ENCODE measurements at regions not wholly inside any gene's neighbourhood (a gene's known extent, or its start where the extent isn't known, plus 50 kb on each side); places are given as distances from the start of the nearest gene placed in this dataset.

DNA sequence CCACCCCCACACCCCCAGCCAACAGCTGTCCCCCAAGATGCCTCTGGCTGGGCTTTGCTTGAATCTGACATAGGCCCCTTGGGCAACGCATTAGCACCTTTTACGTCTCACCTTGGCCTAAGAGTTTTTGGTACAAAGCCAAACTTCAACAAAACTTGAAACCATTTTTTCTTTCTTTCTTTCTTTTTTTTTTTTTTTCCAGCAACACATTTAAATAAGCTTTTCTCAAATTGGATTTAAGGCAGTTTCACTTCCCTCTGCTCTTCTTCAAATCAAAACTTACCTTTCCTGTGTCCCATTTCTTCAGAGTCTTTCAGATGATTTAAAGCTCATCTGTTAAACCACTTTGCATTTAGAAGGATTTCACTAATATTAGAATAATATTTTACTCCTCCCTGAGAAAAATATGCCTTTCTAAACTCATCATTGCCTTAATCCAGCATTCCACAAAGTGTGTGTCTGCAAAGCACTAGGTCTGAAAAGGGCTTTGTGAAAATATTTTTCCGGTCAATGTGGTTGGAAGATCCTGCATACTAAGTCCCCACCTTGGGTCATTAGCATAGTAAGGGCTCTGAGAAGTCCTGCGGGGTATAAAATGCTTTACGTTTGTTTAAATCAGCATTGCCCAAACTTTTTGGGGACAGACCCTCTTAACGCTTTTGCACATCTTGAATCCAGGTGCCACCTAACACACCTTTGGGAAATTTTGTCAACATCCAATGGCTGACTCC is 217.0 kb downstream of the TLE3 start:
- no peak for DNase-seq

DNA sequence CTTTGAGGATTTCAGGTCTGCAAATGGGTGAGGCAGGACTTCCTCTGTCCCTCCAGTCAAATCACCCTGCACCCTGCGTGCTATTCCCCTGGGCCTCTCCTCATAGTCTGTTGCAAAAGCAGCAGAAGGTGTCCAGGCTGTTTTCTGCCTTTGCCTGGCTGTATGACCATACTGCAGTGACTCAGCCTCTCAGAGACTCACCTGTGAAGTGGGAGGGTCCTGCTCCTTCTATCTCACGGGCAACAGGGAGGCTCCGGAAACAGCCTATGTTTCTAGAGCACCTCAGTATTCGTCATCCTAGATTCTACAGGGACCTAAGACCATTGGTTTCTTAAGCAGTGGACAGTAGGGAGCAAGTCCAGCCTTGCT is 216.4 kb downstream of the TLE3 start:
- no peak for DNase-seq

- DNase-seq: peak; percentile 6
These were observed 216.0 kb downstream of the TLE3 start for GRCh38 chr15:69881766-69882165.

- DNase-seq: no peak
These were observed 214.4 kb downstream of the TLE3 start for GRCh38 chr15:69883306-69883705.

- no peak for DNase-seq
These were observed 212.4 kb downstream of the TLE3 start for GRCh38 chr15:69885173-69885955.

DNA sequence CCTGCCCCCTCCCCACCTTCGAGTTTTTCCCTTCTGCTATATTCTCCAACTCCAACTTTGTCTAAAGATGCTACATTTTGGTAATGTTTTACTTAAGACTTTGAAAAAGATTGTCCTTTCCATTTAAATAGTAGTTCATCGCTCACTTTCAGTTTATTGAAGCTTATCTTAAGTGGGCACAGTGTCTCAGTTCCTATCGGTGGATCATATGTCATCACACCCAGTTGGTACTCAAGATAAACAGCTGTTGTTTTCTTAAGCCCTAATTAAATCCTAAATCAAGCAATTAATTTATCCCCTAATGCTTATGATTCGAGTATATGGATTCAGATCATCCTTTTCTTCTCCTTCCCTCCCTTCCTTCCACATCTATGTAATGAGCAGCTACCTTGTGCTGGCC is 210.7 kb downstream of the TLE3 start:
- DNase-seq: no peak

GRCh38 chr15:69887553-69887952 is 210.2 kb downstream of the TLE3 start:
- DNase-seq: no peak

DNA sequence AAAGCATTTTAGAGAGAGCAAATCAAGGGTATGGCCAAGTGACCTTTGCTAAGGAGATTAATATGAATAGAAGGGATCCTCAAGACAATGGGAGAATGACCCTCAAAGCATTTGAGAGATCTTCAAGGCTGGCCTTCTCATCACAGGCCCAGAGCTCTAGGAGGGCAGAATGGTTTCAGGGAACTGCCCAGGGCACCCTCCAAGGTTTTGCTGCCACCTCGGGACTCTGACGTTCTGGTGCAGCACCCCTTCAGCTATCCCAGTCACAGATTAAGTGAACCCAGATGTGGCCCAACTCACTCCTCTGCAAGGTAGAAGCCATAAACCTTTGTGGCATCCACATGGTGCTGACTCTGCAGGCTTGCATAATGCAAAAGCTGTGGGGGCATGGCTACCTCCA is 209.3 kb downstream of the TLE3 start:
- no peak for DNase-seq

GRCh38 chr15:69891070-69891536 is 206.6 kb downstream of the TLE3 start:
- no peak for DNase-seq

DNA sequence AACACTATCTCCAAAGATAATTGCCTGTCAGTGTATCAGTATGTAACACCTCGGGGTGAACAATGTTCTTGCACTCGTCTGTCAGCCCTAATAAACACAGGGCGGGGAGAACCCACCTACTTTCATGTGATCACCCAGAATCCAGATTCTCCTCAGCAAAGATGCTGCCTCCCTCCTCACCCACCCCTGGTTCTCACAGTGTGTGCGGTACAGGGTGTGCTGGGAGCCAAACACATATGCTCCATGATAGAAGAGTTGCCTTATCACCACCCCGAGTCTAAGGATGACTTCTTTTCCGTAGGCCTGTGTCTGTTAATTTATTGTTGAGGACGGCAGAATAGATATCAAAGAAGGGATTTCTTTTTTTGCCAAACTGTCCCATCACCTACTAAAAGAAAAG is 206.1 kb downstream of the TLE3 start:
- no peak for DNase-seq

GRCh38 chr15:69892351-69892750 is 205.4 kb downstream of the TLE3 start:
- no peak for DNase-seq

- no peak for DNase-seq
These were observed 204.6 kb downstream of the TLE3 start for GRCh38 chr15:69893086-69893485.

GRCh38 chr15:69893863-69894262 is 203.9 kb downstream of the TLE3 start:
- no peak for DNase-seq

GRCh38 chr15:69895202-69895601 is 202.5 kb downstream of the TLE3 start:
- DNase-seq: no peak

DNA sequence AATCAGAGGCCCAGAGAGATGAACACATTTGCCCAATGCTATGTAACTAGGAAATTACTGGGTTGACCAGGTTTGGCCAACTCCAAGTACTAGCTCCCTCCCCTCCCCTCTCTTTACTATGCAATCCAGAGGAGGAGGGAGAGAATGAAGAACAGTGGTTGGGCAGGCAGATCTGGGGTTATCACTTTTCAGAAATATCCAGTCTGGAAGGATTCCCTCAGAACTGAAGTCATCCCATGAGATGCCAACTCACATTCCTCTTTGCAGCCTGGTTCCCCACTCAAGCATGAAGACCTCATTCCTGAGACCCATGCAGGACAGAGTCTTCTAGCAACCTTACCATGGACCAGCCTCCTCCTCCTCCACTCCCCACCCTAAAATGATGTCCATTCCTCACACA is 201.1 kb downstream of the TLE3 start:
- DNase-seq: no peak

DNA sequence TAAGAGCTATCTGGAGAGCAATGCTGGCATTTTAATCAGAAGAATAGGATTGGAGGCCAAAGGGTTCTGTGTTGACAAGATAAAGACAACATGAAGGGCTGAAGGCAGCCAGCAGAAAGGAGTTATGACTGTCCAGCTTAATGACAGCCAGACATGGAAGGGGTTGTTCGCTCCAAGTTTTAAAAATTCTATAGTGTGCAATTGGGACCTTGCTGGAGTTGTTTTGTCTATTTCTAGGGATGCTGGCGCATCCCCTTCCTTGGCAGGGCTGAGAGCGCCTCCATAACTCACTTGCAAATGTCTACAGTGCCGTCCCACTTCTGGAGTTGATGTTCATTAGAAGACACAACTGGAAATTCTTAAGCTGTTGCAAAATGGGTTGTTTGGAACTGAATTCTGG is 200.7 kb downstream of the TLE3 start:
- no peak for DNase-seq

DNA sequence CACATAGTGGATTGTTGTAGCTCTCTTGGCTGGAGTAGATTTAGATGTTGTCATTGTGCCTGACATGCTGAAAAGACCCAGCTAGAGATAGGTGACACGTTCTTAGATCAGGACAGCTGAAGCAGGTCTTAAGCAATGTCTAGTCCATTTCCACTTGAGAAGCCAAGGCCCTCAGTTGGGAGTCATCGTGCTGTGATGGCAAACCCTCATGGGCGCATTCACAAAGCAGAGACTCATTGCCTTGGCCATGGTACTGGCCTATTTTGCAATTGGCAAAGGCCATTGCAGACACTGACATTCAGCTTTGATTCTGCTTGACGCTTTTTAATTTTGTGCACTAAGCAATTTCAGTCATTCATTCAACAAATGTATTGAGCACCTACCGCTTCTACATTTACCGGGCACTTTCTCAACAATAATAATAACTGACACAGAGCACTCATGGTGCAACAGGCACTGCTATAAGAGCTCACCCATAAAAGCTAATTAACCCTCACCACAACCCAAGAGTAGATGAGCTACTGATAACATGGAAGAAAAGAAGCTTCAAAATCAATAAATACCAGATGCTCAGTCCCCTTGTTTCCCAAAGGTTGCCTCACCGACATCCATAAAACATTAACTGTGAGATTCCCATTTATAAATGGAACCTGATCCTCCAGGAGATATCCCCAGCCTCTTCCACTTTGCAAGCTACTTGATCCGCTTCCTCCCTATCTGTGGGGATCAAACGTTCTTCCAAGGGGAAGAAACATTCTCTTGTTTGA is 200.1 kb downstream of the TLE3 start:
- no peak for DNase-seq

- no peak for DNase-seq
These were observed 199.5 kb downstream of the TLE3 start for GRCh38 chr15:69898243-69898642.

GRCh38 chr15:69902414-69903062 is 195.2 kb downstream of the TLE3 start:
- no peak for DNase-seq

DNA sequence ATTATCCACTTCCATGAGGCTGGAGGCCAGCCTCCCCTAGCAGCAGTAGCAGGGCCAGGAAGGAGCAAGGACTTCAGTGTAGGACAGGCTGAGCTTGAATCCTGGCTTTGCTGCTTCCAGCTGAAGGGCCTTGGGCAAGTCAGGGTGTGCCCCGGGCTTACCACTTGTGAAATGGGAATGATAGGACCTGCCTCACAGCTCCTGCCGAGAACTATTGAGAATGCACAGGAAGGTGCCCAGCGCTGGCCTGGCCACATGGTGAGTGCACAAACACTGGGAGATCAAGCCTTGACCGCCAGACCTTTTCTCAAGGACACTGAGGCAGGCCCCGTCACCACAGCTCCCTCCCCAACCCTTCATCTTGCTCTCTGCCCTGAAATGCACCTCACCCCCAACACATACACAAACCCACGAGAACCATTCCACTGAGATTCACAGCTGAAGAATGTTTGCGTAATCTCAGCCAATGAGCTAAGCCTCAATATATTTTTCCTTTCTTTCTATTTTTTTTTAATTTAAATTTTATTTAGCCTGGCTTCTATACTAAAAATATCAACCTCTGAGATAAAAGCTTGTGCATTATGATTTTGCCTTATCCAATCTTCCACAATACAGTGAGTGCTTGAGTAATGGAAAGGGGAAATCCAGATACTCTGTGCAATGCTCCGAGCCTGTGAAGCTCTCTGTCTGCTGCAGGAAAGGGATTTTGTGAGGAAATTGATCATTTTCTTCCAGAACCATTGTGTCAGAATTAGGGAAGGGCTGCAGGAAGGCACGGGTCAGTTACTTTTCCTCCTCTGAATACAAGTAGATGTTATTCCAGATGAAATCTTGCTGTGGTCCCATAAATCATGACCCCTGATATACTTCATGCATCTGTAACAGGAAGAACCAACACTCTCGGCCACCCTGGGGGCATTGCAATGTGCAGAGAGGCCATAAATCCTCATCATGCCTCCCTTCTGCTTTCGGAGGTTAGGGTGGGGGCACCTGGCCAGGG is 193.9 kb downstream of the TLE3 start:
- DNase-seq: no peak

DNA sequence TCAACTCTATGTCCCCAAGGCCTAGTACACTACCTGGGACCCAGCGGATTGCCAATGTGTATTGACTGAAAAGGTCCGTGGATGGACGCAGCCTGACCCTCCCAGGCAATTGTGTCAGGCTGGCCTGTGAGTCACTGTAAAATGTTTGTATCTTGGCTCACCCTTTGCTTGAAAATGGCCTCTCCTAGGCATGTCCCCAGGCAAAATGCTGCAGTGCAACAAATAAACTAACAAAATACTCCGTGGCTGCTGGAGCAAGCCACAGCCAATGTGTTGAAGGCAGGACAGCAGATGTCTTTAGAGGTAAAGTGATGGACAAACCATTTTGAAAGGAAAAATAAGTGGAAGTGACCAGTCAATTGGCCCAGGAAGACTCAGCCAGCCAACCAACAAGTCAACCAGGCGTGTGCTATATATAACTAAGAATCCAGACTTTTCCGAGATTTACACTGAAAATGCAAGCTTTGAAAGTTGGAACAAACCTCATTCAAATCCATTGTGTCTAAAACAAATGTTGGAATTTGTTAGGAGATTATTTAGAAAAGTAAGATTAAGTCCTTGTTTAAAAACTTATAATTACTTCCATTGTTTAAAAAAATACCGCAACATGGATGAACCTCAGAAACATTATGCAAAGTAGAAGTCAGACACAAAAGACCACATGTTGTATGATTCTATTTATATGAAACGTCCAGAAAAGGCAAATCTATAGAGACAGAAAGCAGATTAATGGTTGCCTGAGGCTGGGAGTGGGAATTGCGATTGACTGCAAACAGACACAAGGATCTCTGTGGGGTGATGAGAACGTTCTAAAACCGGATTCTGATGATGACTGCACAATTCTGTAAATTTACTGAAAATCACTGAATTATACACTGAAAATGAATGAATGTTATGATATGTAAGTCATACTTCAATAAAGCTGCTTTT is 191.2 kb downstream of the TLE3 start:
- peak; percentile 15 for DNase-seq

Data from NCI-H526 treated with DMSO at 0.1 percent for 48 hours (cell line).